ENCODE measurements at regions not wholly inside any gene's neighbourhood (a gene's known extent, or its start where the extent isn't known, plus 50 kb on each side); places are given as distances from the start of the nearest gene placed in this dataset.
"Not testable (repeated sequence)": the region's sequence is repeated elsewhere in the genome, so short reads cannot be mapped to it uniquely, and the experiment has no call there.

DNA sequence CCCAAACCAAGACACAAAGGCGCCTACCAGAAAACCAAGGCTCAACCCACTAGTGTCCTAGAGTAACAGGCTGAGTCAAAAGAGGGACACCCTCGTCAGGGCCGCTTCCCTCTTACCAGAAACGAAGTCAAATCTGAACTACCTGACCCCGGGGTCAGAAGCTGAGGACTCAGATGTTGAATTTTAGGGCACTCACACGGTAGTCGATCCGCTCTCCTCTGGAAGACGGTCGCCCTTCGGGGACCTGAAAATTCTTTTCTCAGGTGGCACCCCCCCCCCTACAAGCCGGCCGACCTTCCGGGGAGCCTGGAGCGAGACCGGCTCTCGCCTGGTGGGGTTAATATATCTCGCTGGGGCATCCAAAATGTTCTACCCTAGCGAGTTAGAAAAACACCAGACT lies 121.1 kb upstream of the KCNJ3 start:
- peaks cover 5% of the 10 kb centered on the region for H3K36me3 Mint-ChIP-seq (ENCODE audit: unreplicated experiment)
- H3K27me3 Mint-ChIP-seq (ENCODE audit: unreplicated experiment), result no peaks in the 10 kb centered on the region
- no peaks in the 10 kb centered on the region for H3K4me1 Mint-ChIP-seq (ENCODE audit: low read depth, unreplicated experiment)
- H3K9me3 Mint-ChIP-seq (ENCODE audit: unreplicated experiment), result peaks cover 3% of the 10 kb centered on the region
- no peak overlapping the region for H3K27ac Mint-ChIP-seq (ENCODE audit: unreplicated experiment)
- no peak for DNase-seq
- TF ChIP-seq, protein P1, sequence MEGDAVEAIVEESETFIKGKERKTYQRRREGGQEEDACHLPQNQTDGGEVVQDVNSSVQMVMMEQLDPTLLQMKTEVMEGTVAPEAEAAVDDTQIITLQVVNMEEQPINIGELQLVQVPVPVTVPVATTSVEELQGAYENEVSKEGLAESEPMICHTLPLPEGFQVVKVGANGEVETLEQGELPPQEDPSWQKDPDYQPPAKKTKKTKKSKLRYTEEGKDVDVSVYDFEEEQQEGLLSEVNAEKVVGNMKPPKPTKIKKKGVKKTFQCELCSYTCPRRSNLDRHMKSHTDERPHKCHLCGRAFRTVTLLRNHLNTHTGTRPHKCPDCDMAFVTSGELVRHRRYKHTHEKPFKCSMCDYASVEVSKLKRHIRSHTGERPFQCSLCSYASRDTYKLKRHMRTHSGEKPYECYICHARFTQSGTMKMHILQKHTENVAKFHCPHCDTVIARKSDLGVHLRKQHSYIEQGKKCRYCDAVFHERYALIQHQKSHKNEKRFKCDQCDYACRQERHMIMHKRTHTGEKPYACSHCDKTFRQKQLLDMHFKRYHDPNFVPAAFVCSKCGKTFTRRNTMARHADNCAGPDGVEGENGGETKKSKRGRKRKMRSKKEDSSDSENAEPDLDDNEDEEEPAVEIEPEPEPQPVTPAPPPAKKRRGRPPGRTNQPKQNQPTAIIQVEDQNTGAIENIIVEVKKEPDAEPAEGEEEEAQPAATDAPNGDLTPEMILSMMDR (IDR thresholded peaks at IDR 0.05; ENCODE audit: partially characterized antibody, unreplicated experiment), result no peak
- no peak overlapping the region for H3K4me3 Mint-ChIP-seq (ENCODE audit: unreplicated experiment)

DNA sequence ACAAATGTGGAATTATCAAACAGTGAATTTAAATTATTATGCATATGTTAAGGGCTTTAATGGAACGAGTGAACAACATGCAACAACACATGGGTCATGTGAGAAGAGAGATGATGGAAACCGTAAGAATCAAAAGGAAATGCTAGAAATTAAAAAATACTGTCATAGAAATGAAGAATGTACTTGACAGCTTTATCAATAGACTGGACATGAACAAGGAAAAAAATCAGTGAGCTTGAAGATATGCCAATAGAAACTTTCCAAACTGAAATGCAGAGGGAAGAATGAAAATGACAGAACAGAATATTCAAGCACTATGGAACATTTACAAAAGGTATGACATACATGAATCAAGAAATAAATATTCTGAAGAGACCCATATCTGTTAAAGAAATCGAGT lies 117.7 kb upstream of the KCNJ3 start:
- no peak overlapping the region for H3K27ac Mint-ChIP-seq (ENCODE audit: unreplicated experiment)
- H3K4me3 Mint-ChIP-seq (ENCODE audit: unreplicated experiment), result no peak overlapping the region
- peaks cover 3% of the 10 kb centered on the region for H3K9me3 Mint-ChIP-seq (ENCODE audit: unreplicated experiment)
- TF ChIP-seq, protein P1 (IDR thresholded peaks at IDR 0.05; ENCODE audit: partially characterized antibody, unreplicated experiment), result no peak
- DNase-seq, result no peak
- H3K4me1 Mint-ChIP-seq (ENCODE audit: low read depth, unreplicated experiment), result no peaks in the 10 kb centered on the region
- peaks cover 3% of the 10 kb centered on the region for H3K27me3 Mint-ChIP-seq (ENCODE audit: unreplicated experiment)
- peaks cover 5% of the 10 kb centered on the region for H3K36me3 Mint-ChIP-seq (ENCODE audit: unreplicated experiment)

DNA sequence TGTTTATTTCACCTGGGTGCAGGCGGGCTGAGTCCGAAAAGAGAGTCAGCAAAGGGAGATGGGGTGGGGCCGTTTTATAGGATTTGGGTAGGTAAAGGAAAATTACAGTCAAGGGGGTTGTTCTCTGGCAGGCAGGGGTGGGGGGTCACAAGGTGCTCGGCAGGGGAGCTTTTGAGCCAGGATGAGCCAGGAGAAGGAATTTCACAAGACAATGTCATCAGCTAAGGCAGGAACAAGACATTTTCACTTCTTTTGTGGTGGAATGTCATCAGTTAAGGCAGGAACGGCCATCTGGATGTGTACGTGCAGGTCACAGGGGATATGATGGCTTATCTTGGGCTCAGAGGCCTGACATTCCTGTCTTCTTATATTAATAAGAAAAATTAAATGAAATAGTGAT lies 115.8 kb upstream of the KCNJ3 start:
- H3K4me3 Mint-ChIP-seq (ENCODE audit: unreplicated experiment); H3K27me3 Mint-ChIP-seq (ENCODE audit: unreplicated experiment); H3K27ac Mint-ChIP-seq (ENCODE audit: unreplicated experiment); H3K9me3 Mint-ChIP-seq (ENCODE audit: unreplicated experiment); H3K36me3 Mint-ChIP-seq (ENCODE audit: unreplicated experiment); DNase-seq; H3K4me1 Mint-ChIP-seq (ENCODE audit: low read depth, unreplicated experiment): not testable (repeated sequence)

DNA sequence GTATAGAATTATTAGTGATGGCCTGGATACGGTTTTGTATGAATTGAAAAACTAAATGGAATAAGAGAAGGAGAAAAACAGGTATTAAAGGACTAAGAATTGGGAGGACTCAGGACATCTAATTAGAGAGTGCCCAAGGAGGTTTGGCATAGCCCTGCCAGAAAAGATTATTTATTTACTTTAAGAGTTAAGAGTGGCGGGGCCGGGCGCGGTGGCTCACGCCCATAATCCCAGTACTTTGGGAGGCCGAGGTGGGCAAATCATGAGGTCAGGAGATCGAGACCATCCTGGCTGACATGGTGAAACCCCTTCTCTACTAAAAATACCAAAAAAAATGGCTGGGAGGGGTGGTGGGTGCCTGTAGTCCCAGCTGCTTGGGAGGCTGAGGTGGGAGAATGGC lies 115.2 kb upstream of the KCNJ3 start:
- H3K27me3 Mint-ChIP-seq (ENCODE audit: unreplicated experiment); H3K36me3 Mint-ChIP-seq (ENCODE audit: unreplicated experiment); H3K4me3 Mint-ChIP-seq (ENCODE audit: unreplicated experiment); H3K27ac Mint-ChIP-seq (ENCODE audit: unreplicated experiment); H3K9me3 Mint-ChIP-seq (ENCODE audit: unreplicated experiment); H3K4me1 Mint-ChIP-seq (ENCODE audit: low read depth, unreplicated experiment); DNase-seq: not testable (repeated sequence)

DNA sequence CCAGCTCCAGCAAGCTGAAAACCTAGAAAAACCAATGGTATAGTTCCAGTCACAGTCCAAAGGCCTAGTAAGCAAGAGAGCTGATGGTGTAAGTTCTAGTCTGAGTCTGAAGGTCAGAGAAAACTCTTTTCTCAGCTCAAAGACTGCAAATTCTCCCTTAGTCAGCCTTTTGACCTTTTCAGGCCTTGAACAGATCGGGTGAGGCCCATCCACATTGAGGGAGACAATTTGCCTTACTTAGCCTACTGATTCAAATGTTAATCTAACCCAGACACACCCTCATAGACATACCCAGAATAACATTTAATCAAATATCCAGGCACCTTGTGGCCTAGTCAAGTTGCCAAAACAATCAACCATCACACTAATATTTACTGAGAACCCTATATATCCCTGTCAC lies 110.8 kb upstream of the KCNJ3 start:
- Mint-ChIP-seq H3K9me3 (ENCODE audit: unreplicated experiment) (no peaks in the 10 kb centered on the region), H3K4me1 (ENCODE audit: low read depth, unreplicated experiment) (peaks cover 2% of the 10 kb centered on the region), H3K27ac (ENCODE audit: unreplicated experiment) (no peak overlapping the region), H3K4me3 (ENCODE audit: unreplicated experiment) (no peak overlapping the region), H3K27me3 (ENCODE audit: unreplicated experiment) (no peaks in the 10 kb centered on the region), H3K36me3 (ENCODE audit: unreplicated experiment) (no peaks in the 10 kb centered on the region)
- TF ChIP-seq, protein P1 (IDR thresholded peaks at IDR 0.05; ENCODE audit: partially characterized antibody, unreplicated experiment), result no peak
- no peak for DNase-seq

DNA sequence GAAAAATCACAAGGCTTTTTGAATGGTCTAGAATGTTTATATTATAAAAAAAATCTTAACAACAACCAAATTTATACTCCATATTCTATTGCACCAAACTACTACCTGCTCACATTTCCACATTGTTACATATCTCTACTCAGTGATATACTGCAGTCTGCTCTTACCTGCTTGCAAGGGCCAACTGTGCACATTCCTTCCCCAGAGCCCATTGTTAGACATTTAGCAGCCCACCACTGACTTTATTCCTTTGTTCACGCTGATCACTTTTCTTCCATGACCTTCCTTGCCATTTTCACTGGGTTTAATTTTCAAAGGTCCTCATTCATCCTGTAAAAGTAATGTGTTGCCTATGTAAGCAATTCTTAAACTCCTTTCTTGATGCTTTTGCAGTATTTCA lies 109.7 kb upstream of the KCNJ3 start:
- H3K4me1 Mint-ChIP-seq (ENCODE audit: low read depth, unreplicated experiment), result peaks cover 2% of the 10 kb centered on the region
- H3K36me3 Mint-ChIP-seq (ENCODE audit: unreplicated experiment), result no peaks in the 10 kb centered on the region
- no peak overlapping the region for H3K27ac Mint-ChIP-seq (ENCODE audit: unreplicated experiment)
- H3K27me3 Mint-ChIP-seq (ENCODE audit: unreplicated experiment), result no peaks in the 10 kb centered on the region
- no peaks in the 10 kb centered on the region for H3K9me3 Mint-ChIP-seq (ENCODE audit: unreplicated experiment)
- DNase-seq, result no peak
- no peak overlapping the region for H3K4me3 Mint-ChIP-seq (ENCODE audit: unreplicated experiment)
- TF ChIP-seq, protein P1 (IDR thresholded peaks at IDR 0.05; ENCODE audit: partially characterized antibody, unreplicated experiment), result no peak
